HG03575 (cell line): ENCODE measurements at regions not wholly inside any gene's neighbourhood (a gene's known extent, or its start where the extent isn't known, plus 50 kb on each side); places are given as distances from the start of the nearest gene placed in this dataset.
"Not testable (repeated sequence)": the region's sequence is repeated elsewhere in the genome, so short reads cannot be mapped to it uniquely, and the experiment has no call there.

ENCODE experiments used
- ATAC-seq: cut with Tn5 transposase; IDR thresholded peaks from one replicate; pipeline ENCODE4 v1.9.1; 2021; ENCODE audit not compliant: unreplicated experiment, insufficient number of reproducible peaks, low FRiP score; ENCODE audit errors: extremely low read depth

DNA sequence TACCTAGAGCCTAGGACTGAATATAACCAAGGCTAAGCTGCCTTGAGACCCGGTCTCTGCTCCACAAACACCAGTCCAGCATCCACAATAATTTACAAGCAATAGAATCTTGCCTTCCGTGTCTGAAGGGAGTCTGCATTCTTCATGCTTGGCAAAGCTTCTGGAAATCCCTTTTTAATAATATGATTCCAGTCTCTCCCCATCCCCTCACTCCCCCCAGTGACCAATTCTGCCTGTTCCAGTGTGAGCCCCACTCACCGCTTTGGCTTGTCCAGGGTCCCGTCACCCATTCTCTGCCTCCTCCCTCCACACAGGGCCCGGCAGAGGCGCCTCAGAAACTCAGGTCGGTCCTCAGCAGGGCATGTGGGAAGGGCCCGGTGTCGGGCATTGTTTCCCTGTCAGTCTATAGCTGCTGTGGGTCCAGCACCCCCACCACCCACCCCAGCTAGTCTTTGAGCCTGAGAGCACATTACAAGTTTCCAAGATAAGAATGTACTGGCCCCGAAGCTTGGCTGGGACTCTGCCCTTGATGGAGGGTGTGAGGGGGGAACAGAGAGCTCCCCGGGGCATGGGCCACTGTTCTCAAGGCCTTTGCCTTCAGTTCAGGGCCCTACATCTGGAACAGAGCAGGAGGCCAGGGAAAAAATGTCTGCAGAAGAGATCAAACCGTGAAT lies 129.7 kb upstream of the MYCN start:
- ATAC-seq, result no peak

DNA sequence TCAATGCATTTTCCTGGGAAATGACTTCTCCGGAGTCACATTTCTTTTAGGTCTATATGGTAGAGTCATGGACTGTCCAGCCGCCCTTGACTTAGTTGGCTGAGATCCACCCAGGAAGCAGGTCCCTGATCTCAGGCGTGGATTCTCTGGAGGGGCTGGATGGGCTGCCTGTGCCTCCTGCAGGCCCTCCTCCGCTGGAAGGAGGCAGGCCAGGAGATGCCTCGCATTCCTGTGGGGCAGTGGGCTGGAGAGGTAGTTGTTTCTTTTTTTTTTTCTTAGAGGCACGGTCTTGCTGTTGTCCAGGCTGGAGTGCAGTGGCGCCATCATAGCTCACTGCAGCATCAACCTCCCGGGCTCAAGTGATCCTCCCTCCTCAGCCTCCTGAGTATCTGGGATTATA lies 129.0 kb upstream of the MYCN start:
- no peak for ATAC-seq

DNA sequence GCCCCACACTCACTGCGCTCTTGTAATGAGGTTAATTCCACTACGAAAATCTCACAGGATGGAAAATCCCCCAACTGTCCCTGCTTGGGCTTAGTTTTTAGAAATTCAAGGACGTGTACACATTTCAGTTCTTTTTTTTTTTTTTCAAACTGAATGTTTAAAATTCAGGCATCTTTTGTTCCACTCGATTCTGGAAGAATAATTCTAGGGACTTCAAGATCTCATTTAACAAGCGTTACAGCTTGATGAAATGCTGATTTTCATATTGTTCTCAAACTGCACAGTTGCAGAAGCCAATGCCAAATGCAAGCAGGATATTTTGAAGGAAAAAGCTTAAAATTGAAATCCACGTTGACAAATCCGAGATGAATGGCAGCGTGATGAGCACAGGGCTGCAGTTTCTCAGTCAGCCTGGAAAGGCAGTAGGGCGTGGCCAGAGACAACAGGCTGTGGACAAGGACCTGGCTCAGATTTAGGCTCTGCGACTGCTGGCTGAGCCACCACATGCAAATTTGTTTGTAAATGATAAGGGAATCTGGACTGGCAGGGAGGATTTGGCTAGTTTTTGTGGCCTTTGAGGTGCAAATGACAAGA lies 128.1 kb upstream of the MYCN start:
- no peak for ATAC-seq

DNA sequence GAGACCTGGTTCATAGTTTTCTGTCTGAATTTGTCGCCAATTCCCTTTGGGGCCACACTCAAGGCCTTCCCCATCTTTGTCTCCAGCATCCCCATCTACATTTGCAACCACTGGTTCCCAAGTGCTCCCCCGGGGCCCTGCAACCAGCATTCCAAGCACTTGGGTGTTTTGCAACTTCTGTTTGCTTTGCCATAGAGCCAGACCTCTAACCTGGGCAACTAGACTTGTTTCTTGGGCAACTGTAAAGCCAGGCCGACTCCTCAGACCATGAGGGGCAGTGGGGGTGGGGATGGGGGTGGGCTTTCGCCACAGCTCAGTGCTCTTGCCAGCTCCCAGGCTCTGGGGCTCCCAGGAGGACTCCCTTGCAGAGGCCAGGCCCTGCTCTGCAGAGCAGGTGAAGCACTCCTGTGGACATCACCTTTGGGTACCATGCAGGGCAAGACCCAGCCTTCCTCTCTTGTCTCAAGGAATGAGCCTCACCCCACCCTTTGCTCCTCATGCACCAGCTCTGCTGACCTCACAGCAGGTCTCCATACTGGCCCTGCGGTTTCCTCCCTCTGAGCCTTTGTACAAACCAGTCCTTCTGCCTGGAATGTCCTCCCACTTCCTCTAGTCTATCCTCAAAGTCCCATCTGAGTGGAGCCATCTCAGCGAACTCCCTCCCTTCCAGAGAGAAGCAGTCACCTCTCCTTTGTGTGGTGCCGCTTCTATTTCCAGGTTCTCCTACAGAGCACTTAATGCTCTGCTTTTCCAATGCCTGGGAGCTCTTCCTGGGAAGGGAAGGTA lies 126.7 kb upstream of the MYCN start:
- ATAC-seq, result no peak

DNA sequence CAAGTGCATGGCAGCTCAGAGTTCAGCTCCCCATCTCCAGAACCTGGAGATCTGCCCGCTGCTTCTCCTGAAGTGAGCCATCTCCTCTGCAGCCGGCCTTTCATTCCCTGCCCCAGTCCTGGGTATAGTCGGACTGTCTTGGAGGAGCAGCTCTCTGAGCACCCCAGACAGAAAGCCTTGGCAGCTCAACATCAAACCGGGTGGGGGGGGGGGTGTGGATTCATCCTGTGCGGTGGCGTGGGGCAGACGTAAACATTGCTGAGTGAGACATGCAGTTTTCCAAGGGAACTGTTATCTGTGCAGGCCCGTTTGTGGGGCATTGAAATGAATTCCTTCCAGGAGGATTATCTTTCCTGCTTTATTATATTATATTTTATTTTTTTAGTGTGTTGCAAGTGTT lies 125.9 kb upstream of the MYCN start:
- no peak for ATAC-seq

DNA sequence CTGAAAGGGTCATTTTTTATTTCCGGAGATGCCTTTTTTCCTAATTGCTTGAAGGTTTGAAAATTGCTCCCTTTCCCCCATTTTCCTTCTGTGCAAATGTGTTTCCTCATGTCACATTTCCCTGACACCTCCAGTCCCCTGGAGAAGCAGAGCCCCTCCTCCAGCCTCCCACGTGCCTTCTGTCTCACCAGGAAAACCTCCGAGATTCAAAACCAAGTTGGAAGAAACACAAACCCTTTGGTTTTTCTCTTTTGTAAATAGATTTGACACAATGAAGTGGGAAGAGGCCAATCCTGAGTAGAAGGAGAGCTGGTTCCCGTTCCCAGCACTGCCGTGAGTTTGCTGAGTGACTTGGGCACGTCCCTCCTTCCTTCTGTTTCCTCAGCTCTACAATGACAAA lies 125.4 kb upstream of the MYCN start:
- no peak for ATAC-seq

DNA sequence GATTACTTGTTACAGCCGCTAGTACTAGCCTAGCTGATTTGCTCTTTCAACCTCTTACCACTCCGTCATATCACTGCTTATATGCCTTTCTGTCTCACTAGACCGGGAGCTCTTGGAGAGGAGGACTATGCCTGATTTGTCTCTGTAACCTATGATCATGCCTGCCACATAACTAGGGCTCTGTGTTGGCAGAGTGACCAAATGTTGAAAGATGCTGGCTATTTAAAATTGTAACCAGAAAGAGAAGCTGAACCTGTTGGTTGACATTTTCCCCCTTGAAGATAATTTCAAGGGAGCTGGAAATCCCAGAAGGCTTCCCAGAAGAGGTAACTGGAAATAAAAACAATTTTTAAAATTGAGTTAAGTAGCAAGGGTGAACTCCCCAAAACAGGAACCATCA lies 124.1 kb upstream of the MYCN start:
- ATAC-seq, result no peak

DNA sequence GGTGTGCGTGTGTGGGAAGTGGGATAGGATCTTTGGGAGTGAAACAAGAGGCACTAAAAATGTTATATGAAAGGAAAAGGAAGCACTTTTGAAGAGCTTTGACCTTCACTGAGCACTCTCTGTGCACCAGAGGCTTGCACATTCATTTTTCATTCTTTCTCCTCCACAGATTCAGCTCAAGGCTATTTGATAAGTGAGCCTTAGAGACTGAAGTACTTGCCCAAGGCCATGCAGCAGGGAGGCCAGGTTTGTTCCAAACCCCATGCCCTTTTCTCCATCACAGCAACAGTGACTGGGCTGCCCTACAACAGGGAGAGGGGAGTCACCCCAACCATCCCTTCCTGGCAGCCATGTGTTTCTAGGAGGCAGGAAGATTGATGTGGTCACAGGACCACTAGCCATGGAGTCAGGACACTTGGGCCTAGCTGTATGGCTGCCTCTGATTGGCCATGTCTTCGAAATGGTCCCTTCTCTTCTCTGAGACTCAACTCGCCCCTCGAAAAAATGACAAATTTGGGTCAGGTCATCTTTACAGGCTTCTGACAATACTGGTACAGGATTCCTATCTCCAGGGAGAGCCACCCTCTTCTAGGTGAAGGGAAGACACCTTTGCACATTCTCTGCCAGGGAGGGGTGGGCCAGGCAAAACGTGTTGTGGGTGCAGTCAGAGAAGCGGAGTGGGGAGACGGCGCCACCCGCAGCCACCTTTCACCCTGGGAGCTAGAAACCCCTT lies 123.5 kb upstream of the MYCN start:
- no peak for ATAC-seq

DNA sequence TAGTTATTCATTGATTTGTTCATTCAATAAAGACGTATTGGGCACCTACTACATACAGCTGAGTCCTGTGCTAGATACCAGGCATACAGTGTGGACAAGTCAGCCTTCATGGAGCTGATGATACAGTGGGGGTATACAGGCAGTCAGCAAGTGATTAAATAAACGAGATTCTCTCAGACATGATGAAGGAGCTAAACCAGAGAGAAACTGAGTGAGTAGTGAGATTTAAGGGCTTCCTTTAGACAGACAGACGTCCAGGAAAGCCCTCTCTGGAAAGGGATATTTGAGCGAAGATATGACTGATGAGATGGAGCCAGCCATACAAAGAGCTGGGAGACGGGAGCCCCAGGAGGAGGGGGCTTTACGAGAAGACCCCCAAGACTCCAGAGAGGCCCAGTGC lies 122.6 kb upstream of the MYCN start:
- ATAC-seq, result no peak

DNA sequence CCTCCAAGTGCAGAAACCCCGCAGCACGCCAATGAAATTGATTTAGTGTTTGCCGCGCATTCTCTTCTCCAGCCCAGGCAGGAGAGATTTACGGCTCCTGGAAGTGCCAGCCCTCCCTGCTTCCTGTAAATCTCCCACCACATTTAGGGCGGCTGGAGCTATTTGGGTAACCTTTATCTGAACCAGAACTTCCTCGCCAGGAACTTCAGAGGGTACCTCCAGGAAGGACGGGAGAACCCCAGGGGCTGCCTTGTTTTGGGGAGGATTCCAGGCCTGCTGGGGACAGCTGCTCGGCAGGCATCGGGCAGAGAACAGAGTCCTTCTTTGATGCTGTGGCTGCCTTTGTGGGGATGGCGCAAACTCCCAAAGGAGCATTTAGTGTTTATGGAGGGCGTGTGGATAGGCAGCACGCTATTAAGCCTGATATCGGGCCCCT lies 122.0 kb upstream of the MYCN start:
- no peak for ATAC-seq

DNA sequence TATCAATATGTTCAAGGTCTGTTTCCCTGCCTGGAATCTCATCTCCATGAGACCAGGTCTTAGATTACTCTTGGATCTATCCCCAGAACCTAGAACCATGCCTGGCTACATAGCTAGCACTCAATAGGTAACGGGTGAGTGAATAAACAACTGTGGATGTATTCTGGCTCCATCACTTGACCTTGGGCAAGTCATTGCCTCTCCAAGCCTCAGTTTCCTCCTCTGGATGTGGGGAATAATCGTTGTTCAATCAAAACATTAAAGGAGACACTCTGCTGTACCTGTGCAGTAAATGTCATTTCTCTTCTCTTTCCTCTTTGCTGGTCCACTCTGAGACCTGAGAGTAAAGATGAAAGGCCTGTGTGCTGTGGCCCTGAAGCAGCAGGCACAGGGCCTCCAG lies 121.5 kb upstream of the MYCN start:
- no peak for ATAC-seq

DNA sequence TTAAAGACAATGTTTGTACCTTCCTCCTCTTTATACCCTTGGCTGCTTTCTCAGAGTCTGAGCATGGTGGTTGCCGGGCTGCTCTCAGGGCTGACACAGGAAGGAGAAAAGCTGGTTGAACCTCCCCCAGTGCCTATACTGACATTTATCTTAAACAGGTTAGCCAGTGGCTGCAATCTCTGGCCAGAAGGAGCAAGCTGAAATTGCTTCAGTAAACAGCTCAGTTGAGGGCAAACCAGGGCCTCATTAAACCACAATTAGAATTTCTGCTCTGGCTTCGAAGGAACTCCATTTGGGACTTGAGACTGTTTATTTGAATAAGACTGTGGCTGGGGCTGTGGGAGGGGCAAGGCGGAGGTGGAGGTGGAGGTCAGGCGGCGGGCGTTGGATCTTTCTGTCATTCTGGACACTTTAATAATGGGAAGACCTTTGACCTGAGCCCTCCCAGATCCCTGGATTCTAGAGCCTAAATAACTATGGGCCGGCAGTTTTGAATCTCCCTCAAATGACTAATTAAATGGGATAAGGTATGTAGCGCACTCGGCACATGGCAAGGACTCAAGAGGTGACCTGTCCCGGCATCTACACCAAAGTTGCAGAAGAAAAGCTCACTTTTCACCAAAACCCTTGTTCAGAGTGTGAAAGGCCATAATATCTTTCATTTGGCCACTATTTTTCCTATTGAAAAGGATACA lies 120.6 kb upstream of the MYCN start:
- no peak for ATAC-seq

DNA sequence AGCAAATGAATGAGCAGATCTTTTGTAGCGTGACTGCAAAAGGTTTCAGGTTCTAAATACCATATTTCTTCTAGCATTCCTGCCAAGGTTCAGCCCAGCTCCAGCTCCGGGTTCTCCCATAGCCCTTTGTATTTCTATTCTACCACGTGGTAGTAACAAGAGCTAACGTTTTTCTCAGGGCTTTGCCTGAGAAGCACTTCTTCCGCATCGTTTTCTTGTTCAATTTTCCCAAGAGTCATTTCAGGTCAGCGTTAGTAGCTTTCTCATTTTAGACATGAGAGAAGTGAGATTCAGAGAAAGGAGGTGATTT lies 120.1 kb upstream of the MYCN start:
- no peak for ATAC-seq

DNA sequence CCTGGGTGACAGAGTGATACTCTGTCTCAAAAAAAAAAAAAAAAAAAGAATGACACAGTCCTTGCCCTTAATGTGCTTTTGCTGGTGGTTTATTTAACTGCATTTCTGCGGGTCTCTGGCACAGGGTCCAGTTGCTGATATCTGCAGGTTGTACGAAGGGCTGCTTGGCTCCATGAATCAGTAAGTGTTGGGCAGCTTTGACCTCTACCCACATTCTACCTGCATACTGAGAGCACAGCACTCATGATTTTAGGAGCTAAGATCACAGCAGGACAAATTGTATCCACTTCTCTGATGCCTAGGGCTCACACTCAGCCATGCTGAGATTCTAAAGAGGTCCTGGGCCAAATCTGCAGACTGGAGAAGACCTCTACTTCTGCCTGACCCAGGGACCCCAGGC lies 119.4 kb upstream of the MYCN start:
- no peak for ATAC-seq

DNA sequence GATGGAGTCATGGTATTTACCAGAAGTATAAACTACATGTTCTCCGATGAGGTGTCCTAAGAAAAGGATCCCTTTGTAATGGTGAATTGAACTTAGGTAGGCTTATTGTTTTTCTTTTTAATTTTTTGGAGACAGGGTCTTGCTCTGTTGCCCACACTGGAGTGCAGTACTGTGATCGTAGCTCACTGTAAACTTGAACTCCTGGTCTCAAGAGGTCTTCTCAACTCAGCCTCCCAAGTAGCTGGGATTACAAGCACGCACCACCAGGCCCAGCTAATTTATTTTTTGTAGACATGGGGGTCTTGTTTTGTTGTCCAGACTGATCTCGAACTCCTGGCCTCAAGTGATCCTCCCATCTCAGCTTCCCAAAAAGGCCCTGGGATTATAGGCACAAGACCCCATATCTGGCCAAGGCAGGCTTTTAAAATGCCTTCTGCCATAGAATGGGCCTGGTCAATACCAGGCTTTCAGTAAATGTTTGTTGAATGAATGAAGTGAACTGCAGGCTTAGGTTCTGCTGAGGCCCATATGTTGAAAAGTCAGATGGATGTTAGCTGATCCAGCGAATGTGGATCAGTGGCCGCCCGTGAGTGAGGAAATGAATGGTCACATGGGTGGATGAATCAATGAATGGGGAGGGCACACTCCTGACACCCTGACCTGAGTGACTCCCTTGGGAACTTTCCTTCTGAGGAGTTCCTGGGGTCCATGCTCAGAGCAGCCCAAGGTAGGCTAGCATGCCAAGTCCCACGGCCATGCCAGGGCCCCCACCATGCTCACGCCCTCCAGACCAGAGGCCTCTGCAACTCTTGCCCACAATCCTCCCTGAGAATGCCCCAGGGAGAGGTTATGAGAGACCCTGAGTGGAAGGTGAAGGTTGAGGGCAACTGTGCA lies 118.0 kb upstream of the MYCN start:
- ATAC-seq, result no peak

DNA sequence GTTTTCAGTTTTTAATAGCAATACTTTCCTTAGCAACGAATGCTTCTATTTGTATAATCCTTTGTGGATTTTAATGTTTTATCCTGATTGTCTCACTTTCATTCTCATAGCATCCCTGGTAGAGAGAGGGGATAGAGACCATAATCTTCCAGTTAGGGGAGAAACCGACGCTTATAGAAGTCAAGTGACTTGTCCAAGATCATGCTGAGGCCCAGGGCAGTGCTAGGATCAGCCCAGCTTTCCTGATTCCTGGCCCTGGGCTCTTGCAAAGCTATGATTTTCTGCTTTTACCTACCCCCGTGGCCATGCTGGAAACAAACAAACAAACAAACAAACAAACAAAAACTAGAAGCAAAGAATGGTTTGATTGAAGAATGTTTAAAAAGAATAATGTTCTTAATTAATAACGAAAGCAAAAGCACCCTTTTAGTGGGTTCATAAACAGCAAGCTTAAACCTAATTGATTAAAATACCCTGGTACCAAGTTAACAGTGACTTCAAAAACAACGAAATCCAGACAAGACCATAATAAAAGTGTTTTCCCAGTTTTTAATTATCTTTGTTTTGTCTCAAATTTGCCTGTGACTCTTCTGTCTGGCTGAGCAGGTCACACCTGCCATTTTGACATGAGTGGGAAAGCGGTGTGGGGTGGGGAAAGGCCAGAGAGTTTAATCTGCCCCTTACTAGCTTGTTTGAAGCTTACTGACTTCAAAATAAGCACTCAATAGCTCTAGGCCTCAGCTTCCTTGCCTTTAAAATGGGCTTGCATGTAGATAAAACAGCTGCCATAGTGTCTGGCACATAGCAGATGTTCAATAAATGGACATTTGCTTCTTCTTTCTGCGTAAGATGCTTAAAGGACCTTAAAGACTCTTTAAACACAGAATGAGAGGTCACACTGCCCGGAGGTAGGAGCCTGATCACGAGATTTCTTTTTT lies 116.6 kb upstream of the MYCN start:
- no peak for ATAC-seq

DNA sequence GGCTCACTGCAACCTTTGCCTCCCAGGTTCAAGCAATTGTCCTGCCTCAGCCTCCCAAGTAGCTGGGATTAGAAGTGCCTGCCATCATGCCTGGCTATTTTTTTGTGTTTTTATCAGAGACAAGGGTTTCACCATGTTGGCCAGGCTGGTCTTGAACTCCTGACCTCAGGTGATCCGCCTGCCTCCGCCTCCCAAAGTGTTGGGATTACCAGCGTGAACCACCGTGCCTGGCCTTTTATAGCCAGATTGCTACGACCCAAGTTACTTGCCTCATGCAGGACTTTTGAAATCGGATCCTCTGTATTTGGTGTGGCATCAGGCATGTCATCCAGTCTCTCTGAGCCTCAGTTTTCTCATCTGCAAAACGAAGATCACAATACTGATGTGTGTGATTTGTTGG lies 115.9 kb upstream of the MYCN start:
- ATAC-seq, result not testable (repeated sequence)
